IPS-NIHi11 (cell line): ENCODE measurements at regions not wholly inside any gene's neighbourhood (a gene's known extent, or its start where the extent isn't known, plus 50 kb on each side); places are given as distances from the start of the nearest gene placed in this dataset.
"Not testable (repeated sequence)": the region's sequence is repeated elsewhere in the genome, so short reads cannot be mapped to it uniquely, and the experiment has no call there.

Experiments
- DNase-seq: peaks from one replicate; pipeline ENCODE4 v3.0.0; 2012; ENCODE audit warnings: mixed read lengths, low spot score

DNA sequence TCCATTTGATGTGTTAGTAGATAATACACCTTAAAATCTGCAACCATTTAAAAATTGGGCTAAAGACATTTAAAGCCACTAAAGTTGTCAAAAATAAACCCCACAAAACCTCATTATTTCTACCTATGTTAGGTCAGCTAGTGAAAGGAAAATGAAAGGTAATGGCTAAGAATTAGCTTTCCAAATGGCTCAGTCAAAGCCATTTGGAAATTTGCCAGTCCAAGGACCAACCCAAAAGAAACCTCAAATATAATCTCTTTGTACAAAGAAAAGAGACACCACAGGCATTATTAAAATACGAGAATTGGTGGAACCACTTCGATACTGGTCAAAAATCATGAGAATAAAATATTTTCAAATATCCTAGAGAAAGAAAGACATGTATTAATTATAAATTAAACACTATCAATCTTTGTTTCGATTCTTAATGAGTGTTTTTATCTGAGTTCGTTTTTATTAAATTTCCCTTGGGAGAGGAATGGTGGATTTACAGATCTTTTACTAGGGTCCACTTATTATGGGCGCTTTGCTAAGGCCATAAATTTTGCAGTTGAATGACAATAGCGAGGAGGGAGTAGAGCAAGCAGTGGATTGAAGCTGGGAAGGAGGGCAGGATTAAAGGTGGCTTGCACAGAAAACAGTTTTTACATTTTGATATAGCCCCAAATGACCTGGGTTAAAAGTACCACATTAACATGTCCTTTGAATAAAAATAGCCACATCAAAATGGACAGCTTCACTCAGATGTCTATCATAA lies 116.8 kb upstream of the SHB start:
- no peak for DNase-seq

DNA sequence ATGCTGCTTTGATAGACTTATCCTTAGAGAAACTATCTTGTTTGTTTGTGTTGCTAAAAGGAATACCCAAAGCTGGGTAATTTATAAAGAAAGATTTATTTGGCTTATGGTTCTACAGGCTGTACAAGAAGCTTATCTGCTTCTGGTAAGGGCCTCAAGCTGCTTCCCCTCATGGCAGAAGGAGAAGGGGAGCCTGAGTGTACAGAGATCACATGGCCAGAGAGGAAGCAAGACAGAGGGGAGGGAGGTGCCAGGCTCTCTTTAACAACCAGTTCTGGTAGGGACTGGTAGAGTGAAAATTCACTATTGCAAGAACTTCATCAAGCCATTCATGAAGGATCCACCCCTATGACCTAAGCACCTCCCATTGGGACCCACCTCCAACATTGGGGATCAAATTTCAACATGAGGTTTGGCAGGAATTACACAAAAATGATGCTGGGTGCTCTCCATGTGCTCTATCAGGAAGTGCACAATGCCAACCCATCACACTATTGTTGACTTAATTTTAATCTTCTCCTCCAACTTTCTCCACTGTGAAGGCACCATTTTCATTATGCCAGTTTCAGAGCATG lies 115.1 kb upstream of the SHB start:
- no peak for DNase-seq

- DNase-seq, result no peak
Measured at GRCh38 chr9:38182321-38182720, 113.3 kb upstream of the SHB start.

DNA sequence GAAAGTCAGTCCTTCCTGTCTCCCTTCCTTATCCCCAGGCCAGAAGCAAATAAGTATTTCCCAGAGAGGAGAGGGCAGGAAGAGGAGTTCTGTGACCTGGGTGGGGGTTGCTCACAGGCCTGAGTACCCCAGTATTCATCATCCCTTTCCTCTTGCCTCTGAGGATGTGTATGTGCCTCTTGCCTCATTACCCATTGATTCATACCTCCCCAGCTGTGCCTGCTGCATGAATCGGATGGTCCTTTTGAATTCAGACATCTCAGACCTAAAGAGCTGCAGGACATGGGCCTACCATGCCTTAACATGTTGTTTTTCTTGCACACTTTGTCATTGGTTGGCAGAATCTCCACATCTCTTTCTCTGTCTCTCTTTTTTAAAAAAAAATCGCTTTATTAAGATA lies 112.8 kb upstream of the SHB start:
- no peak for DNase-seq

- no peak for DNase-seq
Measured at GRCh38 chr9:38181232-38181631, 112.2 kb upstream of the SHB start.

DNA sequence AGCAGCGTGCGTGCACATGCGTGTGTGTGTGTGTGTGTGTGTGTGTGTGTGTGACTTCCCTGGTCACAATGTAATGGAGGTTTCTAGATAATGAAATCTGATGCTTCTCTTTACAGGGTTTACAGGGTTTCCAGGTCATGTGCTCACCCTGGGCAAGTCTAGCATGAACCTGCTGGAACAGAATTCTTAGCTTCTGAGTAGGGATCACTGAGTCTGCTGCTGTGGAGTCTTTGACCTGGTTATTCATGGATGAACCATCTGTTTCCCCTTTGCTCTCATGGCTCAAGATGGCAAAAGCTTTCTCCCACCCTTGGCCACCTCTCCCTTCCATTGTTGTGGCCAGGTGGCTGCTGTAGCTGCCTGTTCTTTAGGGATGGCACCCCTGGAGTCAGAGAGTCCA lies 111.6 kb upstream of the SHB start:
- DNase-seq, result no peak

DNA sequence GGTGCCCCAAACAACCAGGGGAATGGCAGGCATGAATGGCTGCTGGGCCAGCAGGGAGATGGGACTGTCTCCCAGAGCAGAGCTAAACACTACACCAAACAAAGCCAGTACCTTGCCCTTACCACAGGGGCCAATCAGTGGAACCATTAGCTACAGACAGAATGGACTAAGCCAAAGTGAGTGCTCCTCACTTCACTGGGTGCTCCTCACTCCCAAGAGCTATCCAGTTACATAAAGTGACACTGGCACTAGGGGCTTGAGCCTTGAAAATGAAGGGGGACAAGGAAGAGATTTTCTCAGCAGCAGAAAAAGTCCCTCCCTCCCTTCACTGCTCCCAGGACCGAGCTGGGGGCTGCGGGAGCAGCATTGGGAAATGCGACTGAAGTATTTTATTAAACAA lies 110.9 kb upstream of the SHB start:
- DNase-seq, result no peak

DNA sequence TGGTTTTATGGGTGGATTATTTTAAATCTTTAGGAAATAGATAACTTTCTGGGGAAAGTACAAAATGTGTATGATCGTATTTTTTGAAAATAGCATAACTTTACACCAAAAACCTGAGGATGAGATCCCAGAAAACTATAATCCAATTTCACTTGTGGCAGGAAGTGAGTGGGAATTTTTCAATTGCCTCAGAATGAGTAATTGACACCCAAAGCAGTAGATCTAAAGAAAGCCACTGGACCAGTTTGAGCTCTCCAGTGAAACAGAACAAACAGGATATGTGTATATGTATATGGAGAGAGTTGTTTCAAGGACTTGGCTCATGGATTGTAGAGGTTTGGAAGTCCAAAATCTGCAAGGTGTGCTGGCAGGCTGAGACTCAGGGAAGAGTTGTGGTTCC lies 109.2 kb upstream of the SHB start:
- no peak for DNase-seq

DNA sequence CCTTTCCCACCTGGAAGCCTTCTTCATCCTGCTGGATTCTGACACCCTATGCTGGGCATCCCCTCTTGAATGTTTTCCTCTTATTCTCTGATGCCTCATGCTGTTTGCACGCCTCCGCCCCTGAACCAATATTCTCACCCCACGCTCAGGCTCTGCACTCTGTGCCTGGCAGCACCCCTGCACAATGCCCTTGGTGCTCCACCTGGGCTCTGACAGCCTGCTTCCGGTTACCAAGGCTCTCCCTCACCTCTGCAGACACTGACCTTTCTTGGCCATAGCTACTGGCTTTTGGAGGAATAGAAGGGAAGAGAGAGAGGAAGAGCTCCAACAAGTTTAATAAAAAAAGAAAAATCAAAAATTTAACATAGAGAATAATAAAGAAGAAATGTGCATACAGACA lies 108.7 kb upstream of the SHB start:
- DNase-seq, result no peak

GRCh38 chr9:38176251-38176650 lies 107.2 kb upstream of the SHB start:
- DNase-seq, result no peak

- no peak for DNase-seq
Measured at GRCh38 chr9:38175423-38175822, 106.4 kb upstream of the SHB start.

- DNase-seq, result peak; percentile 45
Measured at GRCh38 chr9:38172586-38172985, 103.6 kb upstream of the SHB start.

- DNase-seq, result no peak
Measured at GRCh38 chr9:38171926-38172325, 102.9 kb upstream of the SHB start.

DNA sequence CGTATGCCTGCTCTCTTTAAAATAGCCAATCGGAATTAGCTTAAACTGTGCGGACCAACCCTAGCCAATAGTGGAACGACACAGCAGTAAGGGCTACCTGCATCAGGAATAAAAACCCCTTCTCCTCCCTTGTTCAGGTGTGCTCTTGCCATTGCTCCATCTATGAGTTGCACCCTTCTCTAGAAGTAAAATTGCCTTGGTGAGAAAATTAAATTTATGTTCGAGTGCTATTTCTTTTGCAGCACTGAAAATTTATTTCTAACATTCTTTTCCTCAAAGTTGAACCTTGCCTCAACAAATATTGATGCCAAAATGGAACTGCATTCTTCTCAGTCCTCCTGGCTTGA lies 102.5 kb upstream of the SHB start:
- DNase-seq, result no peak

- DNase-seq, result not testable (repeated sequence)
Measured at GRCh38 chr9:38170763-38171537, 101.9 kb upstream of the SHB start.

DNA sequence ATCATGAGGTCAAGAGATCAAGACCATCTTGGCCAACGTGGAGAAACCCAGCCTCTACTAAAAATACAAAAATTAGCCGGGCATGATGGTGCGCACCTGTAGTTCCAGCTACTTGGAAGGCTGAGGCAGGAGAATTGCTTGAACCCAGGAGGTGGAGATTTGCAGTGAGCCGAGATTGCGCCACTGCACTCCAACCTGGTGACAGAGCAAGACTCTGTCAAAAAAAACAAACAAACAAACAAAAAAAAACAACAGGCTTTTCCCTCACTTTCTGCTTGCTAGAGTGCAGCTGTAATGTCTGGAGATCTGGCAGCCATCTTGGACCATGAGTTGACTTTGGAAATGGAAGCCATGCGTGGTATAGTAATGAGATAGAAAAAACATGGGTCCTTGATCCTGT lies 101.1 kb upstream of the SHB start:
- DNase-seq, result not testable (repeated sequence)

DNA sequence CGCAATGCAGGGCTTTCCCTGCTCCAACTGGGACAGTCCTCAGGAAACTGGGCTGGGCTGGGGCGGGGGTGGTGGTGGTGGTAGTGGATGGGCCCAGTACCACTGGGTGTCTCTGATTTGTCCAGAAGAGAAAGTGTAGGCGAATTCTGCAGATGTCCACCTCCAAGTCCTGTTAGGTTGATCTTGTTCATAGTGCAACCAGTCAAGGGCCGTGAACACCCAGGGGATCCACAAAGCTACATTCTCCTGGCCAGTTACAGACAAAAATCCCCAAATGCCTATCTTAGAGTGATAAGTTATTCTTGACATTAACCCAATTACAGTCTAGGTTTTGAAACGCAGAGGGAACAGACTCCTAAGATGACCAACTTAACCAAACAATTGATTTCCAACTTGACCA lies 97.5 kb upstream of the SHB start:
- DNase-seq, result no peak

DNA sequence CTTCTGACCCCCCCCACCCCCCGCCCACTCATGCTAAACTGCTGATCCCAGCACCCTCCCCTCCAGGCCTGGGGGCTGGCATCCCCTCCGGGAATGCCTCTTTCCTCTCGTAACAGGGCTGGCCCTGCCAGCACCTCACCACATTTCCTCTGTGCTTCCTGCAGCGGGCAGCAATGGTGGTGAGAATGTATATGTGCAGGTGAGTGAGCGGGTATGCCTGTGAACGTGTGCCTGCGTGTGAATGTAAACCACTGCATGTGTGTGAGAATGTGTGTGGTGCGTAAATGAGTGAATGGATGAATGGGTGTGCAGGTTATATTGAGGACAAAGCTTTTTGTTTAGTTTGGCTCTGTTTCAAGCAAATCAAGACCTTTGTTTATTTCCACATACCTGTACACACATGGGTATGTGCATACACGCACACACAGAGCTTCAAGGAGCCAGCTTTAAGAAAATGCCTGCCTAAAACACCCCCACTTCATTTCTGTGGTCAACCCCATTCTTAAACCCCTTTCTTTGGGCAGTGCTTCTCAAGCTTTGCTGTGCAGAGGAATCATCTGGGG lies 95.7 kb upstream of the SHB start:
- no peak for DNase-seq

GRCh38 chr9:38163518-38163917 lies 94.5 kb upstream of the SHB start:
- DNase-seq, result no peak

GRCh38 chr9:38162332-38163211 lies 93.5 kb upstream of the SHB start:
- DNase-seq, result no peak

- DNase-seq, result peak; percentile 84
Measured at GRCh38 chr9:38160613-38161215, 91.7 kb upstream of the SHB start.

DNA sequence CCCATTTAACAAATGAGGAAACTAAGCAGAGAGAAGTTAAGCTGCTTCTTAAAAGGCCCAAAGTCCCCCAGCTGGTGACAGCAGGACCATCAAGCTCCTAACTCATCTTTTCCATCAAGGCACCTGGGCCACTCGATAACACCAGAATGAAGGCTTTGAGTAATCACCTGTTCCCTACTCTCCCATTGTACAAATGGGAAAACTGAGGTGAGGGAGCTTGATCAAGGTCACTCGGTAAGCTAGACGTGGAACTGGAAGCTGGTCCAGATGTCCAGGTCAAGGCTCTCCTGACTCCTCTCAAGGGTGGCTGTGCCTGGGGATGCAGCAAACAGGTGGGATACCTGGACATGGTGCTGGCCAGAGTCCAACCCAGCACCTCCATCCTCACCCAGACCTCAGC lies 90.6 kb upstream of the SHB start:
- DNase-seq, result no peak
